ENCODE measurements at regions not wholly inside any gene's neighbourhood (a gene's known extent, or its start where the extent isn't known, plus 50 kb on each side); places are given as distances from the start of the nearest gene placed in this dataset.

GRCh38 chr14:87579036-87579435 lies 413.9 kb downstream of the GALC start:
- no peak for TF ChIP-seq CTCF (conservative IDR thresholded peaks at IDR 0.05; ENCODE audit: low read depth in 2 of 2)
- TF ChIP-seq POLR2AphosphoS5 (IDR thresholded peaks at IDR 0.05; ENCODE audit: low read depth) = no peak
- no peak for TF ChIP-seq EZH2 (IDR thresholded peaks at IDR 0.05; ENCODE audit: low read depth, unreplicated experiment)
- TF ChIP-seq ETS1 (IDR thresholded peaks at IDR 0.05) = no peak
- no peak for TF ChIP-seq EZH2phosphoT487 (IDR thresholded peaks at IDR 0.05; ENCODE audit: unreplicated experiment)
- no peak for TF ChIP-seq CREB1 (CRISPR knock-in tag; IDR thresholded peaks at IDR 0.05; ENCODE audit: low read depth)

All from GM23338 (cell line).